ENCODE measurements at regions not wholly inside any gene's neighbourhood (a gene's known extent, or its start where the extent isn't known, plus 50 kb on each side); places are given as distances from the start of the nearest gene placed in this dataset.

- ATAC-seq, result no peak
- Histone ChIP-seq H3K79me2 (ENCODE audit: control insufficient read depth, insufficient read depth, low read length) (no peaks in the 10 kb centered on the region), H3K4me3 (no peak overlapping the region), H3K27ac (ENCODE audit: control insufficient read depth, insufficient read depth) (no peak overlapping the region), H3K9ac (ENCODE audit: control insufficient read depth, insufficient read depth, low read length) (no peak overlapping the region), H3K36me3 (ENCODE audit: control insufficient read depth in 2 of 2, insufficient read depth in 2 of 2, low read length in 1 of 2) (no peaks in the 10 kb centered on the region), H3K4me2 (ENCODE audit: control insufficient read depth, insufficient read depth) (no peak overlapping the region), H4K20me1 (ENCODE audit: control insufficient read depth, insufficient read depth) (no peaks in the 10 kb centered on the region), H3K27me3 (replicated peaks in 1 of 2; ENCODE audit: control insufficient read depth in 2 of 2, insufficient read depth in 2 of 2, low read length in 1 of 2) (no peaks in the 10 kb centered on the region; a peak in 1 of 4 replicates), H3K4me1 (ENCODE audit: control insufficient read depth, insufficient read depth, low read length) (no peaks in the 10 kb centered on the region), H3K9me3 (replicated peaks; ENCODE audit: control insufficient read depth, insufficient read depth, low read length) (no peaks in the 10 kb centered on the region), H2AFZ (ENCODE audit: control insufficient read depth, low read depth, low read length) (no peak overlapping the region)
- FAIRE-seq, result no peak
- POLR2A ChIA-PET, result no interaction called here
- SMC1A ChIA-PET (ENCODE audit: uncharacterized antibody, unreplicated experiment), result no interaction called here
- CTCF ChIA-PET, result no interaction called here
- DNase-seq (ENCODE audit: low read depth, low spot score), result no peak
- RAD21 ChIA-PET (ENCODE audit: unreplicated experiment), result no interaction called here
- 3% methylated on average over 2 of the region's 2 CpGs for WGBS (ENCODE audit: insufficient coverage, insufficient replicate concordance, low lambda C conversion rate, missing lambda C conversion rate)
- no peak for TF ChIP-seq RELA (IDR thresholded peaks at IDR 0.05; ENCODE audit: borderline replicate concordance, partially characterized antibody)
- TF ChIP-seq ATF2 (IDR thresholded peaks at IDR 0.05; ENCODE audit: low read length), result no peak
- no peak for TF ChIP-seq CBFB (IDR thresholded peaks at IDR 0.05; ENCODE audit: low read depth)
- TF ChIP-seq YY1 (IDR thresholded peaks at IDR 0.05; ENCODE audit: low read depth, low read length), result no peak
- TF ChIP-seq GATAD2B (conservative IDR thresholded peaks at IDR 0.05; ENCODE audit: low read depth), result no peak
- no peak for TF ChIP-seq RAD21 (IDR thresholded peaks at IDR 0.05; ENCODE audit: insufficient read depth, low read depth, low read length)
- no peak for TF ChIP-seq KLF5 (IDR thresholded peaks at IDR 0.05; ENCODE audit: partially characterized antibody)
- TF ChIP-seq SIN3A (IDR thresholded peaks at IDR 0.05; ENCODE audit: low read depth, low read length), result no peak
- TF ChIP-seq ZBTB40 (IDR thresholded peaks at IDR 0.05; ENCODE audit: borderline replicate concordance), result no peak
- TF ChIP-seq CBX5 (IDR thresholded peaks at IDR 0.05; ENCODE audit: low read depth), result no peak
- no peak for TF ChIP-seq NFYA (IDR thresholded peaks at IDR 0.05; ENCODE audit: borderline replicate concordance, low read depth, low read length)
- TF ChIP-seq PKNOX1 (IDR thresholded peaks at IDR 0.05), result no peak
- no peak for TF ChIP-seq PAX8 (IDR thresholded peaks at IDR 0.05)
- TF ChIP-seq SREBF1 (IDR thresholded peaks at IDR 0.05; ENCODE audit: low read length), result no peak
- TF ChIP-seq SMAD1 (IDR thresholded peaks at IDR 0.05; ENCODE audit: low read depth, partially characterized antibody), result no peak
- no peak for TF ChIP-seq NFYB (IDR thresholded peaks at IDR 0.05; ENCODE audit: insufficient read depth, low read depth, low read length)
- TF ChIP-seq HSF1 (IDR thresholded peaks at IDR 0.05; ENCODE audit: low read depth, low read length), result no peak
- BruUV-seq (replicated peaks), result no TSS peak
- in situ Hi-C loops (cut with MboI) (no loop called here), intact Hi-C loops (cut with micrococcal nuclease; ENCODE audit: unreplicated experiment) (no loop called here)
These were observed 304.8 kb downstream of the VPS13C start for GRCh38 chr15:61755467-61755866.
